ENCODE measurements at regions not wholly inside any gene's neighbourhood (a gene's known extent, or its start where the extent isn't known, plus 50 kb on each side); places are given as distances from the start of the nearest gene placed in this dataset.

DNA sequence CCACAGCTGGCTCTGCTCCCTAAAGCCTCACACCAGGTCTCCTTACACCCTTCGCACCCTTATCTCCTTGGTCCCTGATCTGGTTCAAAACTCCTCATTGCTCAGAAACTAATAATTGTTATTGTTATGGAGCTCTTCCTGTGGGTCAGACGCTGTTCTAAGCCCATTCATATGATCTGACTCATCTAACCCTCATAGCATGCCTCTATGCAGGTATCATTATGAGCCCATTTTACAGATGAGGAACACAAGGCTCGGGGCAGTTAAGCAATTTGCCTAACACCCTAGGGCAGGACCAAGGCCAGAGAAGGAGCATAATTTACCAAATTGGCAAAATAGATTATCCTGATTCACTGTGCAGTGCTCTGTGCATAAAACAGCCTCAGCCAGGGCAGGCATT is 51.8 kb upstream of the CCDC167 start:
- TF ChIP-seq, protein P1, sequence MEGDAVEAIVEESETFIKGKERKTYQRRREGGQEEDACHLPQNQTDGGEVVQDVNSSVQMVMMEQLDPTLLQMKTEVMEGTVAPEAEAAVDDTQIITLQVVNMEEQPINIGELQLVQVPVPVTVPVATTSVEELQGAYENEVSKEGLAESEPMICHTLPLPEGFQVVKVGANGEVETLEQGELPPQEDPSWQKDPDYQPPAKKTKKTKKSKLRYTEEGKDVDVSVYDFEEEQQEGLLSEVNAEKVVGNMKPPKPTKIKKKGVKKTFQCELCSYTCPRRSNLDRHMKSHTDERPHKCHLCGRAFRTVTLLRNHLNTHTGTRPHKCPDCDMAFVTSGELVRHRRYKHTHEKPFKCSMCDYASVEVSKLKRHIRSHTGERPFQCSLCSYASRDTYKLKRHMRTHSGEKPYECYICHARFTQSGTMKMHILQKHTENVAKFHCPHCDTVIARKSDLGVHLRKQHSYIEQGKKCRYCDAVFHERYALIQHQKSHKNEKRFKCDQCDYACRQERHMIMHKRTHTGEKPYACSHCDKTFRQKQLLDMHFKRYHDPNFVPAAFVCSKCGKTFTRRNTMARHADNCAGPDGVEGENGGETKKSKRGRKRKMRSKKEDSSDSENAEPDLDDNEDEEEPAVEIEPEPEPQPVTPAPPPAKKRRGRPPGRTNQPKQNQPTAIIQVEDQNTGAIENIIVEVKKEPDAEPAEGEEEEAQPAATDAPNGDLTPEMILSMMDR (IDR thresholded peaks at IDR 0.05): no peak
- no peak for TF ChIP-seq POLR2A (IDR thresholded peaks at IDR 0.05)
